Cardiac muscle cell (in vitro differentiated cells and primary cell): ENCODE measurements at regions not wholly inside any gene's neighbourhood (a gene's known extent, or its start where the extent isn't known, plus 50 kb on each side); places are given as distances from the start of the nearest gene placed in this dataset.

Source experiments
- DNase-seq, 2 donors: peaks; one replicate each; pipeline versions ENCODE4 v3.0.0 to v3.0.0-alpha.2; 2010 to 2017; ENCODE audit warnings: low read depth in 1 of 2, low spot score in 1 of 2
- H3K27ac ChIP-seq: fragments of 200-600 bp; sonication (generic); 2 replicates; pipeline ENCODE4 v1.5.1; 2016
- H3K27me3 ChIP-seq: fragments of 200-600 bp; sonication (generic); 2 replicates; pipeline ENCODE4 v1.6.0; 2016; ENCODE audit warnings: control low read depth
- H3K36me3 ChIP-seq: fragments of 200-600 bp; sonication (generic); 2 replicates; pipeline ENCODE4 v1.5.1; 2016; ENCODE audit warnings: control low read depth
- H3K4me1 ChIP-seq: fragments of 200-600 bp; sonication (generic); 2 replicates; pipeline ENCODE4 v1.8.1; 2017; ENCODE audit warnings: low read depth, mild to moderate bottlenecking, mixed run types
- H3K4me3 ChIP-seq: fragments of 200-600 bp; sonication (generic); 2 replicates; pipeline ENCODE4 v1.5.1; 2016; ENCODE audit warnings: mild to moderate bottlenecking
- H3K9me3 ChIP-seq: fragments of 200-600 bp; sonication (generic); 2 replicates; pipeline ENCODE4 v1.5.1; 2017; ENCODE audit warnings: low read depth, mild to moderate bottlenecking, control low read depth
- TF ChIP-seq, protein P1 (sequence below): IDR thresholded peaks from 2 replicates; pipeline ENCODE4 v1.5.1; 2012; ENCODE audit warnings: low read depth, mild to moderate bottlenecking, low read length

DNA sequence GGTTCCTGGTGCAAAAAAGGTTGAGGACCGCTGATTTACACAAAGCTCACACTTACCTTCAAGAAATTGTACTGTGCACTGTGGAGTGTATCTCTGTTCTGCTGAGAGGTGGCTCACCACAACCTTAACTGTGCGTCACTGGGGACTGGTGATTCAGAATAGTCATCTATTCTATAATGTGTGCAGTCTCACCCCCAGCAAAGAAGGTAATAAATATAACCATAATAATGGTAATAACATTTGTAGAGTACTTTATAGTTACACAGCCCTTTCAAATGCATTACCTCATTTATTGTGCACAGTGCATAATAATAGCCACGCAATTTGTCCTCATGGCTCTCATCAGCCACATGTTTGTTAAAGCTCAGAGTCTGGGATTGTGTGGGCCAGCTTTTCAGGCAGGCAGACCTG, 59.4 kb upstream of the DUSP10 start:
- Histone ChIP-seq H3K27ac (no peak overlapping the region), H3K4me1 (no peaks in the 10 kb centered on the region)

DNA sequence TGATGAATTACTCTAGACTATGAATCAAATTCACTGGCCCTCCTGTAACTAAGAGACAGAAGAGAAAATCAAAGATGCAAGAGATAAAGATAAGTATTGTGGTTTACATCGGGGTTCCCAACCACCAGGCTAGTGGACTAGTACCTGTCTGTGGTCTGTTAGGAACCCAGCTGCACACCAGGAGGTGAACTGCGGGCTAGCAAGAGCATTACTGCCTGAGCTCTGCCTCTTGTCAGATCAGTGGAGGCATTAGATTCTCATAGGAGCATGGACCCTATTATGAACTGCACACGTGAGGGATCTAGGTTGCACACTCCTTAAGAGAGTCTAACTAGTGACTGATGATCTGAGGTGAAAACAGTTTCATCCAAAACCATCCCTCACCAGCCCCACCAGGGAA, 58.9 kb upstream of the DUSP10 start:
- Histone ChIP-seq H3K36me3 (no peaks in the 10 kb centered on the region), H3K27me3 (no peaks in the 10 kb centered on the region), H3K27ac (no peak overlapping the region), H3K4me3 (no peak overlapping the region), H3K4me1 (no peaks in the 10 kb centered on the region), H3K9me3 (no peaks in the 10 kb centered on the region)
- TF ChIP-seq, protein P1, sequence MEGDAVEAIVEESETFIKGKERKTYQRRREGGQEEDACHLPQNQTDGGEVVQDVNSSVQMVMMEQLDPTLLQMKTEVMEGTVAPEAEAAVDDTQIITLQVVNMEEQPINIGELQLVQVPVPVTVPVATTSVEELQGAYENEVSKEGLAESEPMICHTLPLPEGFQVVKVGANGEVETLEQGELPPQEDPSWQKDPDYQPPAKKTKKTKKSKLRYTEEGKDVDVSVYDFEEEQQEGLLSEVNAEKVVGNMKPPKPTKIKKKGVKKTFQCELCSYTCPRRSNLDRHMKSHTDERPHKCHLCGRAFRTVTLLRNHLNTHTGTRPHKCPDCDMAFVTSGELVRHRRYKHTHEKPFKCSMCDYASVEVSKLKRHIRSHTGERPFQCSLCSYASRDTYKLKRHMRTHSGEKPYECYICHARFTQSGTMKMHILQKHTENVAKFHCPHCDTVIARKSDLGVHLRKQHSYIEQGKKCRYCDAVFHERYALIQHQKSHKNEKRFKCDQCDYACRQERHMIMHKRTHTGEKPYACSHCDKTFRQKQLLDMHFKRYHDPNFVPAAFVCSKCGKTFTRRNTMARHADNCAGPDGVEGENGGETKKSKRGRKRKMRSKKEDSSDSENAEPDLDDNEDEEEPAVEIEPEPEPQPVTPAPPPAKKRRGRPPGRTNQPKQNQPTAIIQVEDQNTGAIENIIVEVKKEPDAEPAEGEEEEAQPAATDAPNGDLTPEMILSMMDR: no peak
- DNase-seq: no peak

More for the DNA sequence above, 59.4 kb upstream of the DUSP10 start:
- H3K27me3 ChIP-seq: no peaks in the 10 kb centered on the region
- H3K36me3 ChIP-seq: no peaks in the 10 kb centered on the region
- DNase-seq: no peak
- no peak overlapping the region for H3K4me3 ChIP-seq
- TF ChIP-seq, protein P1: no peak
- no peaks in the 10 kb centered on the region for H3K9me3 ChIP-seq

DNA sequence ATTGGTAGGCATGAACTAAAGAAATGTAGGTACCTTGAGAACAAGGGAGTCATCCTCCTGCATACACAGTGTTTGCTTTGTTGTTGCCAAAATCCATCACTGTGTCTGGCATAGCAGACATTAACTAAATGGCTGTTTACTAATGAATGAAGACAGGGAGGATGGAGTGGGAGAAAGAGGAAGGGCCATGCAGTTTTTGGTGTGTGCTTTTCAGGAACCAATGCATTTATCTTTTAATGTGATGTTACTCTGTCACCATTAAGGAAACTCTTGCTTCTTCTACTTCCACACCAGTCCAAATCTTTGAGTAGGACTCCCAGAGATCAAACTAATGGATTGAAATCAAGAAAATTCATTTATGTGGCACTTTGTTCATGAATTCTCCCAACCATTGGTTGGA, 55.6 kb upstream of the DUSP10 start:
- Histone ChIP-seq H3K27ac (no peak overlapping the region), H3K4me1 (no peaks in the 10 kb centered on the region), H3K27me3 (no peaks in the 10 kb centered on the region), H3K4me3 (no peak overlapping the region), H3K9me3 (no peaks in the 10 kb centered on the region), H3K36me3 (no peaks in the 10 kb centered on the region)
- TF ChIP-seq, protein P1: no peak
- DNase-seq: no peak

DNA sequence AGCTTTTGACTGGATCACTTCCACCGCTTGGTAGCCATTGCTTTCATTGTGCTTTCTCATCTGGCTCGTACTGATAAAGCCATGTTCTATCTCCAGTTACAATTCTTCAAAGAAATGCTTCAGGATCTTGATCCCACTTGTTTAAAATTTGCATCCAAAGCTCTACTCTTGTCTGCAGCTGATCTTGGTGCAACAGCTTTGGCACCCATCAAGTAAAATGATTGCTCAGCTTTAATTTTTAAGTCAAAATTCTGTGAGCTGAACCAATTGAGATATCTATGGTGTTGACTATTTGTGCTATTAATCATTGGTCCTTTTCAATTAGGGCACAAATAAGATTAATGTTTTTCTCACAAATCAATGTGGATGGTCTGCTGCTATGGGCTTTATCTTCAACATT, 54.8 kb upstream of the DUSP10 start:
- Histone ChIP-seq H3K4me1 (no peaks in the 10 kb centered on the region), H3K27ac (no peak overlapping the region), H3K4me3 (no peak overlapping the region), H3K36me3 (no peaks in the 10 kb centered on the region), H3K9me3 (no peaks in the 10 kb centered on the region), H3K27me3 (no peaks in the 10 kb centered on the region)
- TF ChIP-seq, protein P1: no peak
- DNase-seq: no peak

DNA sequence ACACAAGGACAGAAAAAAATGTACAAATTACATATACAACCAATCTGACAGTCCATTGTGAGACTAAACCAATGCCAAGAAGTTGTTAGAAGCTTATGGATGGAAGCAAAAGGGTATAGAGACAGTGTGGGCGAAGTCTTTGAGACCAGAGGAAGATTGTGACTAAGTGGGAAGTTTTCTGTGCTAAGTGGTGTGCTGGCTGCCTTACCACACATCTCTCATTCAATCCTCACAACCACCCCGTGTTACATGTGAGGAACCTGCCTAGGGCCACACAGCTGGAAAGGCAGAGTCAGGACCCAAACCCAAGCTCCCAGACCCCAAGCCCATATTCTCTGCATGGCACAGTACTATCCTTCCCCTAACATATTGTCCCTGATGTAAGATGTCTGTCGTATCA, 53.5 kb upstream of the DUSP10 start:
- no peaks in the 10 kb centered on the region for H3K27me3 ChIP-seq
- no peak overlapping the region for H3K27ac ChIP-seq
- no peaks in the 10 kb centered on the region for H3K4me1 ChIP-seq
- TF ChIP-seq, protein P1: no peak
- no peaks in the 10 kb centered on the region for H3K9me3 ChIP-seq
- no peak for DNase-seq
- H3K36me3 ChIP-seq: no peaks in the 10 kb centered on the region
- no peak overlapping the region for H3K4me3 ChIP-seq

DNA sequence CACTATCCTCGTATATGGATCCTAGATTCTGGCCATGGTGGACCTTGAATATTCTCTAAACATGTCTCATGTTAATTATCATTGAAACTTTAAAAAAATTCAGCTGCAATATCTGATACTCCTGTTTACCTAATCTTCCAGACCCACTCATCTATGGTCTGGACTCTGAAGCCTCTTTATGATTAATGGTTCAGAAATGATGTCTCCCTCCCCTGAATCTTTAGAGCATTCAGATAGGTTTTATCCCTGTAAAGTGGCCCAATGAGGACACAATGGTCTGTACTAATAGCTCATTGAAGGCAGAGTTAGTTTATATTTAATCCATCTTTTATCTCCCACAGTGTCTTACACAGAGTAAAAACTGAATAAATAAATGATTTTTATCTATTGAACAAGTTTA, 53.0 kb upstream of the DUSP10 start:
- TF ChIP-seq, protein P1: no peak
- H3K27ac ChIP-seq: no peak overlapping the region
- no peaks in the 10 kb centered on the region for H3K4me1 ChIP-seq

More for the DNA sequence above, 53.0 kb upstream of the DUSP10 start:
- no peaks in the 10 kb centered on the region for H3K27me3 ChIP-seq
- H3K9me3 ChIP-seq: no peaks in the 10 kb centered on the region
- no peak for DNase-seq
- H3K36me3 ChIP-seq: no peaks in the 10 kb centered on the region
- no peak overlapping the region for H3K4me3 ChIP-seq
